Psoas muscle (tissue), 7 donors: ENCODE measurements at regions not wholly inside any gene's neighbourhood (a gene's known extent, or its start where the extent isn't known, plus 50 kb on each side); places are given as distances from the start of the nearest gene placed in this dataset.
"Not testable (repeated sequence)": the region's sequence is repeated elsewhere in the genome, so short reads cannot be mapped to it uniquely, and the experiment has no call there.

Experiments used
- ATAC-seq, 4 donors: fragments of 200-7000 bp; cut with Tn5 transposase; one replicate each; pipeline ENCODE4 v1.9.1; 2020; ENCODE audit warnings: moderate library complexity in 3 of 4, mild to moderate bottlenecking in 2 of 4
- DNase-seq, 2 donors: peaks; one replicate each; pipeline ENCODE4 v3.0.0-alpha.2; 2020
- H3K27ac ChIP-seq: fragments of 200-600 bp; one replicate; pipeline ENCODE4 v1.8.0; 2022
- H3K27me3 ChIP-seq, 3 donors: fragments of 200-600 bp in 1 of 3; one replicate each; pipeline versions ENCODE4 v1.6.1 to v1.8.0; 2013 to 2022; ENCODE audit warnings: low read length in 2 of 3, mild to moderate bottlenecking in 2 of 3, moderate library complexity in 1 of 3; ENCODE audit not compliant: insufficient read depth in 3 of 3
- H3K36me3 ChIP-seq, 2 donors: fragments of 200-600 bp in 1 of 2; one replicate each; pipeline versions ENCODE4 v1.6.1 to v1.8.0; 2013 to 2022; ENCODE audit warnings: low read depth in 1 of 2, mild to moderate bottlenecking in 1 of 2, moderate library complexity in 1 of 2; ENCODE audit not compliant: insufficient read depth in 1 of 2
- H3K4me1 ChIP-seq: fragments of 200-600 bp; one replicate; pipeline ENCODE4 v1.8.0; 2022
- H3K4me3 ChIP-seq: fragments of 200-600 bp; one replicate; pipeline ENCODE4 v1.8.0; 2022; ENCODE audit warnings: mild to moderate bottlenecking
- H3K9me3 ChIP-seq: fragments of 200-600 bp; one replicate; pipeline ENCODE4 v1.8.0; 2022
- WGBS, 3 donors: extraction: QIAGEN DNeasy Blood & Tissue Kit; methylation state at CpG; one replicate each; pipeline versions ENCODE4 v1.1.6 to v1.1.7; 2013; 5-methylcytosine and 5-hydroxymethylcytosine counted together
- intact Hi-C, 2 donors: fragments of 100-400 bp; cut with DNase I; formaldehyde crosslinking; loops; one replicate each; pipeline versions ENCODE4 v1.11.0 to v1.14.2; 2022
- TF ChIP-seq, protein P1 (sequence below): fragments of 200-600 bp; IDR thresholded peaks from one replicate; pipeline ENCODE4 v1.8.0; 2022; ENCODE audit warnings: antibody characterized with exemption
- donor health status: healthy with polysubstance abuse.
- donor health status: DM: no; HTN: no; CAD: no; lungs with moderate emphysema.
- donor health status: Bipolar disorder and iron deficiency.
- donor health status: healthy.
- donor health status: DM: yes; HTN: yes; CAD: no.
- donor health status: DM: no; HTN: no; CAD: no.
- donor health status: DM: yes; HTN: yes; CAD: no.

DNA sequence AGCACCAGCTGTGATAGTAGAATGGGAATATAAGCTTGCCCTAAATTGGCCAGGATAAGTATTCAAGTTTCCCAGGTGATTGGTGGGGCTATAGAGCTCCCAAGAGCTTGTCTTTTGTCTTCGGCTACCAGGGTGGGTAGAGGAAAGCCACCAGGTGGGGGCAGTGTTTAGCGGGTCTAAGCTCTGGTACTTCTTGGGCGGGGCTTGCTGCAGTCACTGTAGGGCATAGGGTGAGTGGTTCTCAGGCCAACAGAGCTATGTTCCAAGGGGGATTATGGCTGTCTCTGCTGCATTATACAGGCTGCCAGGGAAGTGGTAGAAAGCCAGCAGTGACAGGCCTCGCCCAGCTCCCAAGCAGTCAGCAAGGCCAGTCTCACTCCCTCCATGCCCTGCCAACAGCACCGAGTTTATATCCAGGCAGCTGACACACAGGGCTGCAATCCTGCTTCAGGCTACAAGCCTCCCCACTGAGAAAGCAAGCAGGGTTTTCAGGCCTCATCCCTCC is 110.7 kb downstream of the ZNF467 start:
- TF ChIP-seq, protein P1, sequence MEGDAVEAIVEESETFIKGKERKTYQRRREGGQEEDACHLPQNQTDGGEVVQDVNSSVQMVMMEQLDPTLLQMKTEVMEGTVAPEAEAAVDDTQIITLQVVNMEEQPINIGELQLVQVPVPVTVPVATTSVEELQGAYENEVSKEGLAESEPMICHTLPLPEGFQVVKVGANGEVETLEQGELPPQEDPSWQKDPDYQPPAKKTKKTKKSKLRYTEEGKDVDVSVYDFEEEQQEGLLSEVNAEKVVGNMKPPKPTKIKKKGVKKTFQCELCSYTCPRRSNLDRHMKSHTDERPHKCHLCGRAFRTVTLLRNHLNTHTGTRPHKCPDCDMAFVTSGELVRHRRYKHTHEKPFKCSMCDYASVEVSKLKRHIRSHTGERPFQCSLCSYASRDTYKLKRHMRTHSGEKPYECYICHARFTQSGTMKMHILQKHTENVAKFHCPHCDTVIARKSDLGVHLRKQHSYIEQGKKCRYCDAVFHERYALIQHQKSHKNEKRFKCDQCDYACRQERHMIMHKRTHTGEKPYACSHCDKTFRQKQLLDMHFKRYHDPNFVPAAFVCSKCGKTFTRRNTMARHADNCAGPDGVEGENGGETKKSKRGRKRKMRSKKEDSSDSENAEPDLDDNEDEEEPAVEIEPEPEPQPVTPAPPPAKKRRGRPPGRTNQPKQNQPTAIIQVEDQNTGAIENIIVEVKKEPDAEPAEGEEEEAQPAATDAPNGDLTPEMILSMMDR = peak; percentile 66
- H3K27ac ChIP-seq = peak overlapping the region; percentile 39
- H3K9me3 ChIP-seq = no peaks in the 10 kb centered on the region
- H3K27me3 ChIP-seq = no peaks in the 10 kb centered on the region
- no peaks in the 10 kb centered on the region for H3K36me3 ChIP-seq
- peaks cover 9% of the 10 kb centered on the region for H3K4me1 ChIP-seq
- DNase-seq = peak; percentile 71 to 90
- no peak overlapping the region for H3K4me3 ChIP-seq
- intact Hi-C loops = loop anchor here (2.0 to 5.0 kb wide), 2 partner anchors 80 kb away; no protein-coding TSS in a partner anchor
- peak; percentile 96 to 99 (median 98) for ATAC-seq
- 14 to 26% (median 19%) methylated on average over 5 of the region's 5 CpGs for WGBS, 3 donors

DNA sequence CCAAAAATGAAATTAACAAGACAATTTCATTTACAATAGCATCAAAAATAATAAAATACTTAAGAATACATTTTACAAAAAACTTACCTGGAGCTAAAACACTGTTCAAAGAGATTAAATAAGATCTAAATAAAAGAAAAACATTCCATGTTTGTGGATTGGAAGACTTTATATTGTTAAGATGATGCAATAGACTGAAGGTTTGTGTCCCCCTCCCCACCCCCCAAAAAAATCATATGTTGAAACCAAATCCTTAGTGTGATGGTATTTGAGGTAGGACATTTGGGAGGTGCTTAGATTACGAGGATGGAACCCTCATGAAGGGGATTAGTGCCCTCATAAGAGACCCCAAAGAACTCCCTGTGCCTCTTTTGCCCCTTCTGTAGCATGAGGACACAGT is 117.6 kb downstream of the ZNF467 start:
- no peak for ATAC-seq
- DNase-seq = no peak
- TF ChIP-seq, protein P1 = no peak
- WGBS, 3 donors = 50 to 63% (median 56%) methylated on average over 1 of the region's 1 CpG
- no peaks in the 10 kb centered on the region for H3K4me1 ChIP-seq
- no peak overlapping the region for H3K4me3 ChIP-seq
- H3K27me3 ChIP-seq = no peaks in the 10 kb centered on the region
- intact Hi-C loops = no loop called here
- H3K9me3 ChIP-seq = no peaks in the 10 kb centered on the region
- H3K27ac ChIP-seq = no peak overlapping the region
- H3K36me3 ChIP-seq = no peaks in the 10 kb centered on the region

DNA sequence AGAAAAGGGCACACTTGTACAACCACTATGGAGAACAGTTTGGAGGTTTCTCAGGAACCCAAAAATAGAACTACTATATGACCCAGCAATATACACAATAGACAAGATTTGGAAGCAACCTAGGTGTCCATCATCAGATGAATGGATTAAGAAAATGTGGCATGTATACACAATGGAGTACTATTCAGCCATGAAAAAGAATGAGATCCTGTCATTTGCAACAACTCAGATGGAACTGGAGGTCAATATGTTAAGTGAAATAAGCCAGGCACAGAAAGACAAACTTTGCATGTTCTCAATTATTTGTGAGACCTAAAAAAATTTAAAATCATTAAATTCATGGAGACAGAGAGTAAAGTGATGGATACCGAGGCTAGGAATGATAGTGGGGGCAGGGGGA is 118.8 kb downstream of the ZNF467 start:
- H3K9me3 ChIP-seq = no peaks in the 10 kb centered on the region
- H3K4me1 ChIP-seq = no peaks in the 10 kb centered on the region
- no peak overlapping the region for H3K27ac ChIP-seq
- intact Hi-C loops = no loop called here
- DNase-seq (no peak), ATAC-seq (no peak)
- no peak overlapping the region for H3K4me3 ChIP-seq
- WGBS, 3 donors = 26 to 82% (median 50%) methylated on average over 1 of the region's 1 CpG
- H3K27me3 ChIP-seq = no peaks in the 10 kb centered on the region
- no peaks in the 10 kb centered on the region for H3K36me3 ChIP-seq
- TF ChIP-seq, protein P1 = no peak

DNA sequence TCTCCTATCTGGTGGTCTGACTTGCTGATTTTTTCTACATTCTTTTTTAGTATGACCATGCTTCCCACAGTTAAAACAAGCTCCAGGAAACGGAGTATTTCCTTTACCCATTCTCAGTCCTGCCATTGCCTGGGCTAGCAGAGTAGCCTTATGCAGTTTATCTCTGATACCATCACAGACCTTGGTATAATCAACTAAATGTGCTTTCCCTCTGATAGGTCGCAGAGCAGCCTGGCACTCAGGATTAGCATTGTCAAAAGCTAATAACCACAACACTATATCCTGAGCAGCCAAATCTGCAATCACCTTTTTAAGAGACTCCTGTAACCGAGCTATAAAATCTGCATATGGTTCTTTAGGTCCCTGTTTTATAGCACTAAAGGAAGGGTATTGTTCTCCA is 123.2 kb downstream of the ZNF467 start:
- ATAC-seq, H3K36me3 ChIP-seq, H3K27me3 ChIP-seq, H3K27ac ChIP-seq, H3K9me3 ChIP-seq, DNase-seq, intact Hi-C loops, H3K4me3 ChIP-seq, H3K4me1 ChIP-seq: not testable (repeated sequence)
- WGBS, 3 donors = 59 to 65% (median 64%) methylated on average over 3 of the region's 3 CpGs

DNA sequence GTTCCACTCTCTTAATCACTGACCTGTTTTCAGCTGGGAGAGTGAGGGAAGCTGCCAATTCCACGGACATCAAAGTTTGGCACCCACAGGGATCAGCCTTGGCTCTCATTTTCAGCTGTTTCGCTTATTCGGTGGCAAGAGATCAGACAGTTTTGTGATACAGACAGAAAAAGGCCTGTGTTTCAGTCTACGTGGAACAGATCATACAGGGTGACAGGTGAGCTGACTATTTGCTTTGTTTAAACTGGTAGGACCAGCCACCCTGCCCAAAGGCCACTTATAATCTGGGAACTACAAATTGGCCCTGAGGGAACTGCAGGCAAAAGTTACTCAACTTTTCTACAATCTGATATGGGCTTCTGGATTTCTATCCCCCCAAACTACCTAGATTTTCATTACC is 128.6 kb downstream of the ZNF467 start:
- Histone ChIP-seq H3K27me3 (no peaks in the 10 kb centered on the region), H3K27ac (no peak overlapping the region), H3K36me3 (no peaks in the 10 kb centered on the region), H3K4me1 (no peaks in the 10 kb centered on the region), H3K9me3 (no peaks in the 10 kb centered on the region), H3K4me3 (no peak overlapping the region)
- no peak for ATAC-seq
- TF ChIP-seq, protein P1 = no peak
- WGBS, 3 donors = 23 to 54% (median 42%) methylated on average over 4 of the region's 4 CpGs
- intact Hi-C loops = no loop called here
- no peak for DNase-seq
